ENCODE measurements at regions not wholly inside any gene's neighbourhood (a gene's known extent, or its start where the extent isn't known, plus 50 kb on each side); places are given as distances from the start of the nearest gene placed in this dataset.
"Not testable (repeated sequence)": the region's sequence is repeated elsewhere in the genome, so short reads cannot be mapped to it uniquely, and the experiment has no call there.

- Histone ChIP-seq H3K27ac (no peak overlapping the region), H3K4me3 (no peak overlapping the region)
Observed at GRCh38 chr15:79702621-79703020, 194.2 kb downstream of the MTHFS start.

GRCh38 chr15:79721256-79721655 is 175.6 kb downstream of the MTHFS start:
- H3K27ac ChIP-seq: no peak overlapping the region
- no peak overlapping the region for H3K4me3 ChIP-seq

- H3K27ac ChIP-seq: no peak overlapping the region
- H3K4me3 ChIP-seq: no peak overlapping the region
Observed at GRCh38 chr15:79724312-79724711, 172.5 kb downstream of the MTHFS start.

- Histone ChIP-seq H3K27ac (no peak overlapping the region), H3K4me3 (no peak overlapping the region)
Observed at GRCh38 chr15:79724804-79725203, 172.0 kb downstream of the MTHFS start.

GRCh38 chr15:79728867-79729266 is 167.9 kb downstream of the MTHFS start:
- no peak overlapping the region for H3K4me3 ChIP-seq
- H3K27ac ChIP-seq: no peak overlapping the region

GRCh38 chr15:79736435-79737000 is 160.3 kb downstream of the MTHFS start:
- Histone ChIP-seq H3K27ac (no peak overlapping the region), H3K4me3 (no peak overlapping the region)

- no peak overlapping the region for H3K4me3 ChIP-seq
- no peak overlapping the region for H3K27ac ChIP-seq
Observed at GRCh38 chr15:79738143-79738542, 158.7 kb downstream of the MTHFS start.

GRCh38 chr15:79740561-79740960 is 156.3 kb downstream of the MTHFS start:
- Histone ChIP-seq H3K4me3 (no peak overlapping the region), H3K27ac (no peak overlapping the region)

- H3K27ac ChIP-seq: no peak overlapping the region
- no peak overlapping the region for H3K4me3 ChIP-seq
Observed at GRCh38 chr15:79743032-79743431, 153.8 kb downstream of the MTHFS start.

- H3K4me3 ChIP-seq, H3K27ac ChIP-seq: not testable (repeated sequence)
Observed at GRCh38 chr15:79744485-79744884, 152.3 kb downstream of the MTHFS start.

- H3K27ac ChIP-seq: no peak overlapping the region
- no peak overlapping the region for H3K4me3 ChIP-seq
Observed at GRCh38 chr15:79756365-79756764, 140.4 kb downstream of the MTHFS start.

GRCh38 chr15:79765081-79765480 is 131.7 kb downstream of the MTHFS start:
- H3K27ac ChIP-seq: no peak overlapping the region
- H3K4me3 ChIP-seq: no peak overlapping the region

GRCh38 chr15:79769069-79769481 is 127.7 kb downstream of the MTHFS start:
- H3K4me3 ChIP-seq: no peak overlapping the region
- no peak overlapping the region for H3K27ac ChIP-seq

- Histone ChIP-seq H3K4me3 (no peak overlapping the region), H3K27ac (no peak overlapping the region)
Observed at GRCh38 chr15:79769933-79770759, 126.7 kb downstream of the MTHFS start.

GRCh38 chr15:79773128-79773527 is 123.7 kb downstream of the MTHFS start:
- H3K4me3 ChIP-seq: no peak overlapping the region
- no peak overlapping the region for H3K27ac ChIP-seq

- Histone ChIP-seq H3K27ac (no peak overlapping the region), H3K4me3 (no peak overlapping the region)
Observed at GRCh38 chr15:79775821-79776220, 121.0 kb downstream of the MTHFS start.

- Histone ChIP-seq H3K4me3 (no peak overlapping the region), H3K27ac (no peak overlapping the region)
Observed at GRCh38 chr15:79777916-79778315, 118.9 kb downstream of the MTHFS start.

- Histone ChIP-seq H3K4me3 (no peak overlapping the region), H3K27ac (no peak overlapping the region)
Observed at GRCh38 chr15:79778378-79778990, 118.3 kb downstream of the MTHFS start.

GRCh38 chr15:79779746-79780145 is 117.1 kb downstream of the MTHFS start:
- H3K4me3 ChIP-seq: no peak overlapping the region
- no peak overlapping the region for H3K27ac ChIP-seq

- not testable (repeated sequence) for H3K4me3 ChIP-seq, H3K27ac ChIP-seq
Observed at GRCh38 chr15:79782307-79782706, 114.5 kb downstream of the MTHFS start.

Data from skin epidermis (tissue), 12 donors.